ENCODE measurements at regions not wholly inside any gene's neighbourhood (a gene's known extent, or its start where the extent isn't known, plus 50 kb on each side); places are given as distances from the start of the nearest gene placed in this dataset.

DNA sequence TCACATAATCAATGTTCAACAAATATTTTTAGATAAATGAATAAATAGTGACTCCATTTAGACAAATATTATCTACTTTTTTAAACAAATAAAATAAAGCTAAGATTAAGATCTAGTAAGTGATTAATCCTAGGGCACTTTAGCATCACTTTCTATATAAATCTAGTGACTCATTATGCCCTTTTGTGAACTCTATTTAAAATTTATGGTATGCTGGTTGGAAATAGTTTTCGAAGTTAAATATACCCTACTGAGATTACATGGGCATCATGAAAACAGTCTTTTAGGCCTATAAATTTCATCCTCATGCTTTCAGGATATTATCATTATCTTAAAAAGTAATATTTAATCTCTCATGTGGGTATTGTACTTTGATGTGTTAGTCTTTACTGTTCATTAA lies 140.4 kb upstream of the UFL1 start:
- TF ChIP-seq MAX (CRISPR knock-in tag; IDR thresholded peaks at IDR 0.05): no peak
- no peak for TF ChIP-seq CTCF (IDR thresholded peaks at IDR 0.05)

Measured in WTC11 (cell line).